ENCODE measurements at regions not wholly inside any gene's neighbourhood (a gene's known extent, or its start where the extent isn't known, plus 50 kb on each side); places are given as distances from the start of the nearest gene placed in this dataset.

DNA sequence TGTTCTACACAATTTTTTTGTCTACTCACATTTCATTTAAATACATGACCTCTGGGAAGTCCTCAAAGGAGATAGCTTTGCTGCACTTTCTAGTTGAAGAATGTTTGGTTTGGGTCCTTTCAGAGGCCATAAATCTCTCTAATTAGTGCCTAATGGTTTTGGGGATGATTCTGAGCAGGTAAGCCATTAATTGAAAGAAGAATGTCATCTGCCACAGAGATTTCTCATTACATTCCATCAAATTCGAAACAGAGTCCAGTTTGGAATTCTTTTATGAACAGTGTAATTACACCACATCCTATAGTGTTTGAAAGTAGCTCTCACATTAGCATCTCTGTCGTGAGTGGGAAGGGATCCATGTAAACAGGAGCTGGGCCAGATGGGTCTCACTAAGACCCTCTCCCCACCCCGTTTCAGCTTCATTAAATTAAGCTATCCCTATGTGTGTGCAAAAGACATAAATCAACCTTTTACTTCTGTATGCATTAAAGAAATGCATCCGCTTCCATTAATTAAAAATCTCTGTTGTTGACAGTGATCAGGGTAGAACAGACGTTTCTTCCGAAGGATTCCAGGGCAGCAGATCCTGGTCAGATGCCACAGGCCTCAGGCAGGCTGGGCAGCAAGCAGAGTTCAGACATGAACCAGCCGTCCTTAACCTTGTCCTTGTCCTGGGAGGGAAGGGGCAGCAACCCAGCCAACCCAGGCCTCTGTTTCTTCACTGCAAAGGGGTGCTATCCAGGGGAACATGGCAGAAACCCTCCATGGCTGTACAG is 99.8 kb upstream of the MAP1B start:
- Histone ChIP-seq H3K4me1 (no peaks in the 10 kb centered on the region), H3K9me3 (no peaks in the 10 kb centered on the region), H3K4me3 (no peak overlapping the region), H3K27ac (no peak overlapping the region), H3K27me3 (no peaks in the 10 kb centered on the region), H3K36me3 (no peaks in the 10 kb centered on the region)
- DNase-seq (ENCODE audit: low spot score): no peak
- no peak for TF ChIP-seq CTCF (IDR thresholded peaks at IDR 0.05)

DNA sequence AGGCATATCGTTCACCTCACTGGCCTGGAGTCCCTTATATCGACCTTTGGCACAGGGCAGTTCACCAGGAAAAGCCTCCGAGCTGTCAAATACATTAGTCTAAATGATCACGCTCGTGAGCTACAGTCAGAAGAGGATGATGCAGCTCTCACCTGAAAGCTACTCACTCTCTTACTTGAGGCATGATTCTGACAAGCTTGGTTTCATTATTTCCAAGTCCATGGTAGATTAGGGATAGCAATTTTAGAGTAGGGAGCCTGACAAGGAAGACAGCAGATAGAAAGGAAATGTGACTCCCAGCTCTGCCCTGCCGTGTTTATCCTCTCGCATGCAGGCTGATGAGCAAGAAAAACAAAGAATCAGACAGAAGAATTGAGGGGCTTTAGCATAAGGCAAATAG is 98.0 kb upstream of the MAP1B start:
- Histone ChIP-seq H3K4me3 (no peak overlapping the region), H3K9me3 (no peaks in the 10 kb centered on the region), H3K27me3 (no peaks in the 10 kb centered on the region), H3K27ac (no peak overlapping the region), H3K4me1 (no peaks in the 10 kb centered on the region), H3K36me3 (no peaks in the 10 kb centered on the region)
- no peak for TF ChIP-seq CTCF (IDR thresholded peaks at IDR 0.05)
- no peak for DNase-seq (ENCODE audit: low spot score)

GRCh38 chr5:72010430-72010829 is 96.8 kb upstream of the MAP1B start:
- H3K4me3 ChIP-seq: no peak overlapping the region
- H3K27ac ChIP-seq: no peak overlapping the region
- H3K9me3 ChIP-seq: no peaks in the 10 kb centered on the region
- no peaks in the 10 kb centered on the region for H3K36me3 ChIP-seq
- no peak for DNase-seq (ENCODE audit: low spot score)
- no peak for TF ChIP-seq CTCF (IDR thresholded peaks at IDR 0.05)
- no peaks in the 10 kb centered on the region for H3K4me1 ChIP-seq
- no peaks in the 10 kb centered on the region for H3K27me3 ChIP-seq

DNA sequence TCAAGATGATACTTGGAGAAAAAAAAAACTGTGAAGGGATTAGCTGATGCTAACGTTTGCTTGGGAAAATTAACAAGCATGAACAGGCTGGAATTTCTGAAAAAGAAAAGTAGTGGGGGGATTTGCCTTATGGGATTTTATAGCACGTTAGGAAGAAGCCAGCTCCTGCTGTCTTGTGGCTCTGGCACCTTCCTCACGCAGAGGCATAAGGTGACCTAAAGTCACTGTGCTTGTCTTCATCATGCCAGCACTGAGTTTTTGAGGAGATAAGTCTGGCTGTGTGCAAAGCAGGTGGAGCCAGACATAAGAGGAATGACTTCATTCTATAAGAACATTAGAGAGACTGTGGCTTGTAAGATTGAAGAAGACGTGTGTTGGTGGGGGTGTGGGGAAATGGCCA is 94.4 kb upstream of the MAP1B start:
- no peak for DNase-seq (ENCODE audit: low spot score)
- Histone ChIP-seq H3K27me3 (no peaks in the 10 kb centered on the region), H3K36me3 (no peaks in the 10 kb centered on the region), H3K4me1 (no peaks in the 10 kb centered on the region), H3K27ac (no peak overlapping the region), H3K9me3 (no peaks in the 10 kb centered on the region), H3K4me3 (no peak overlapping the region)
- TF ChIP-seq CTCF (IDR thresholded peaks at IDR 0.05): no peak

DNA sequence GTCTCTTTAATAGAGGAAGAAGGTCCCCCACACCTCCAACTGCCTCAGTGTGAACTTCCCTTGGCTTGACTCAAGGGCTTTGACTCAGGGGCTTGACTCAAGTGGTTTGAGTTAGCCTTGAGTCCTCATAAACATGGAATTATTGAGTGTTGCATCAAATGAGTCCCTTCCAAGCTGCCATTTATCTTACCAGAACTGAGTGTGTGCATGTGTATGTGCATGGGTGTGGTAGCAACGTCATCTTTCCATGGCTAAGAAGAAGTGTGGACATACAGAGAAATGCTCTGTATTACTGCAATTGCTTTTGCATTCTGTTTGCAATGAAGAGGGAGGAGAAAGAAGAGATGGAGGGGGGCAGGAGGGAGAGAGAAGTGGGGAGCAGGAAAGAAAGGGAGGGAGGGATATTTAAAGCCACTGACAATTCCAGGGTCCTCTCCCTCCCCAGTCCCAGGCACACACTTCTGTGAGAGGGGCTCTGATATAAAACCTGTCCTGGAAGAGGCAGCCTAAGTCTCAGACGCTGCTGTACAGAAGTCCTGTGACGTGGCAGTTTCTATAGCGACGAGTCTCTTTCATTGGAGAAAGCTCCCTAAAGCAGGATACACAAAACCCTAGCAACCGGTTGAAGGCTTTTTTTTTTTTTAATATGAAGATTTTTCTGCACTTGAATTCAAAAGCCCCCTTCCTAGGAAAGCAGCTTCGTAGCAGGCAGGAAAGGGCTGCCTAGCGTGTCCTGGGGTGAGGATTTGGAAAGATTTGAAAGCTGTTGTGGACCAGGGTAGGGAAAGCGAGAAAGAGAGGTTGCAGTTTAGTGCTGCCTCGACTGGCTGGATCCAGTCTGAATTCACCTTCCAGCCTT is 93.3 kb upstream of the MAP1B start:
- H3K9me3 ChIP-seq: no peaks in the 10 kb centered on the region
- no peaks in the 10 kb centered on the region for H3K4me1 ChIP-seq
- no peak overlapping the region for H3K27ac ChIP-seq
- no peak overlapping the region for H3K4me3 ChIP-seq
- no peaks in the 10 kb centered on the region for H3K36me3 ChIP-seq
- no peak for TF ChIP-seq CTCF (IDR thresholded peaks at IDR 0.05)
- DNase-seq (ENCODE audit: low spot score): no peak
- H3K27me3 ChIP-seq: no peaks in the 10 kb centered on the region

Data from right atrium auricular region (tissue), 2 donors.